ENCODE measurements at regions not wholly inside any gene's neighbourhood (a gene's known extent, or its start where the extent isn't known, plus 50 kb on each side); places are given as distances from the start of the nearest gene placed in this dataset.

- TF ChIP-seq SIN3A (IDR thresholded peaks at IDR 0.05; ENCODE audit: borderline replicate concordance, insufficient read depth, low read depth, low read length) (no peak), CTCF (IDR thresholded peaks at IDR 0.05) (no peak), REST (IDR thresholded peaks at IDR 0.05; ENCODE audit: insufficient read depth in 1 of 2, low read depth in 2 of 2, low read length in 1 of 2) (no peak), POLR2AphosphoS5 (IDR thresholded peaks at IDR 0.05; ENCODE audit: low read depth, low read length) (no peak), TCF7L2 (IDR thresholded peaks at IDR 0.05; ENCODE audit: low read depth, low read length) (no peak)
Measured at GRCh38 chr11:95434009-95434408, 203.0 kb upstream of the SESN3 start.

Data from Panc1 (cell line).